Calu3 (cell line): ENCODE measurements at regions not wholly inside any gene's neighbourhood (a gene's known extent, or its start where the extent isn't known, plus 50 kb on each side); places are given as distances from the start of the nearest gene placed in this dataset.
A peak's percentile ranks its signal among the peaks of the same experiment; 100 is the strongest.

Experiments used
- BruUV-seq: library from RNA; stranded (reverse); fragments of 400-500 nt; replicated peaks from 2 replicates; lab custom pipeline; 2021; lab: Mats Ljungman, UMichigan
- CTCF ChIA-PET: fragments of 300-600 bp; sonication (Branson Sonifier 250); formaldehyde crosslinking; loops from one replicate; lab custom pipeline; 2022; ENCODE audit warnings: antibody characterized with exemption; lab: Charles Lee
- DNase-seq: peaks from one replicate; pipeline ENCODE4 v3.0.0; 2022
- H3K27ac Mint-ChIP-seq: one replicate; pipeline ENCODE4 v1.8.0; 2022; ENCODE audit warnings: mixed read lengths; ENCODE audit not compliant: unreplicated experiment
- H3K27me3 Mint-ChIP-seq: one replicate; pipeline ENCODE4 v1.8.0; 2022; ENCODE audit warnings: mixed read lengths; ENCODE audit not compliant: unreplicated experiment
- H3K36me3 Mint-ChIP-seq: one replicate; pipeline ENCODE4 v1.8.0; 2022; ENCODE audit warnings: mild to moderate bottlenecking, moderate library complexity, mixed read lengths; ENCODE audit not compliant: insufficient read depth, unreplicated experiment
- H3K4me1 Mint-ChIP-seq: one replicate; pipeline ENCODE4 v1.8.0; 2022; ENCODE audit warnings: mild to moderate bottlenecking, low read depth, mixed read lengths; ENCODE audit not compliant: unreplicated experiment
- H3K4me3 Mint-ChIP-seq: one replicate; pipeline ENCODE4 v1.8.0; 2022; ENCODE audit warnings: mild to moderate bottlenecking, low read depth, moderate library complexity, mixed read lengths; ENCODE audit not compliant: unreplicated experiment
- H3K9me3 Mint-ChIP-seq: one replicate; pipeline ENCODE4 v1.8.0; 2022; ENCODE audit warnings: low read depth, mixed read lengths; ENCODE audit not compliant: unreplicated experiment
- intact Hi-C: fragments of 100-400 bp; cut with micrococcal nuclease; formaldehyde crosslinking; loops from one replicate; pipeline ENCODE4 v1.10.0; 2022; ENCODE audit not compliant: unreplicated experiment
- TF ChIP-seq, protein P1 (sequence below): fragments of 200-600 bp; IDR thresholded peaks from one replicate; pipeline ENCODE4 v1.8.0; 2022; ENCODE audit warnings: antibody characterized with exemption; ENCODE audit not compliant: unreplicated experiment

DNA sequence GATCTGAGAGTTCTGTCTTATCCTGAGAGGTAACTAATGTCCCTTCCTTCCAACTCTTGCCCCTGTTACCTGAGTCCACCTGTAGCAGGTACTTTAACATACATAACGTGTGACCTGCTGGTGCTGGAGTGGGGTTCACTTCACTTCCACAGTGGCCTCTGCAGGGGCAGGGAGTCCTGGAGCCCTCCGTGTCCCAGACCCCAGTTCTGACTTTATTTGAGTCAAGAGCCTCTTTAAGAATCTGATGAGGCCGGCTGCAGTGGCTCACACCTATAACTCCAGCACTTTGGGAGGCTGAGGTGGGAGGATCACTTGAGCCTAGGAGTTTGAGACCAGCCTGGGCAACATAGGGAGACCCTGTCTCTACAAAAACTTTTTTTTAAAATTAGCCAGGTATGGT lies 117.0 kb upstream of the RET start:
- H3K27ac Mint-ChIP-seq, result no peak overlapping the region
- CTCF ChIA-PET, result no interaction called here
- intact Hi-C loops, result no loop called here
- no peak overlapping the region for H3K4me3 Mint-ChIP-seq
- TF ChIP-seq, protein P1, sequence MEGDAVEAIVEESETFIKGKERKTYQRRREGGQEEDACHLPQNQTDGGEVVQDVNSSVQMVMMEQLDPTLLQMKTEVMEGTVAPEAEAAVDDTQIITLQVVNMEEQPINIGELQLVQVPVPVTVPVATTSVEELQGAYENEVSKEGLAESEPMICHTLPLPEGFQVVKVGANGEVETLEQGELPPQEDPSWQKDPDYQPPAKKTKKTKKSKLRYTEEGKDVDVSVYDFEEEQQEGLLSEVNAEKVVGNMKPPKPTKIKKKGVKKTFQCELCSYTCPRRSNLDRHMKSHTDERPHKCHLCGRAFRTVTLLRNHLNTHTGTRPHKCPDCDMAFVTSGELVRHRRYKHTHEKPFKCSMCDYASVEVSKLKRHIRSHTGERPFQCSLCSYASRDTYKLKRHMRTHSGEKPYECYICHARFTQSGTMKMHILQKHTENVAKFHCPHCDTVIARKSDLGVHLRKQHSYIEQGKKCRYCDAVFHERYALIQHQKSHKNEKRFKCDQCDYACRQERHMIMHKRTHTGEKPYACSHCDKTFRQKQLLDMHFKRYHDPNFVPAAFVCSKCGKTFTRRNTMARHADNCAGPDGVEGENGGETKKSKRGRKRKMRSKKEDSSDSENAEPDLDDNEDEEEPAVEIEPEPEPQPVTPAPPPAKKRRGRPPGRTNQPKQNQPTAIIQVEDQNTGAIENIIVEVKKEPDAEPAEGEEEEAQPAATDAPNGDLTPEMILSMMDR, result no peak
- H3K27me3 Mint-ChIP-seq, result peaks cover 16% of the 10 kb centered on the region
- no peak for DNase-seq
- H3K9me3 Mint-ChIP-seq, result no peaks in the 10 kb centered on the region
- H3K36me3 Mint-ChIP-seq, result no peaks in the 10 kb centered on the region
- BruUV-seq, result no TSS peak
- peaks cover 12% of the 10 kb centered on the region for H3K4me1 Mint-ChIP-seq

DNA sequence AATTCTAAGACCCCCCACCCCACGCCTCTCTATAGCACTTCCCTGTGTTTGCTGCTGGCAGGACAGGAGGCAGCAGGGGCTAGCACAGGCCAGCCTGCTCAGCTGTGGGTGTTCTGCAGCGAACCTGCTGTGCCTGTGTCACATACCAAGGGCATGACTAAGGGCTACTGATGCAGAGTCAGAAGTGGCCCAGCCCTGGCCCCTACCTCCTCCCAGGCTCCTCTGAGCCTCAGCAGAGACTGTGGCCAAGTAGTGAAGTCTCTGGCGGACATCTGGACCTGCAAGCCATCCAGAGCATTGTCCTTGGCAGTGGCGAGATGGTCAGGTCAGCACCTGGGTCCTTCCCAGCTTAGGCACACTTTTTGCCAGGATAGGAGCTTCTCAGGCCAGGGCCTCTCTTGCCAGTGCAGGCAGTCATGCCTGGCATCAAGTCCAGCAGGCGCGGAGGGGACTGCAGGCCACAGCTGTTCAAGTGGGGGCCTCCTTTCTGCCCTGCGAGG lies 116.3 kb upstream of the RET start:
- DNase-seq, result peak; percentile 62
- BruUV-seq, result no TSS peak
- no peak overlapping the region for H3K4me3 Mint-ChIP-seq
- H3K27me3 Mint-ChIP-seq, result peaks cover 16% of the 10 kb centered on the region
- TF ChIP-seq, protein P1, result no peak
- CTCF ChIA-PET, result no interaction called here
- H3K9me3 Mint-ChIP-seq, result no peaks in the 10 kb centered on the region
- peaks cover 12% of the 10 kb centered on the region for H3K4me1 Mint-ChIP-seq
- intact Hi-C loops, result no loop called here
- H3K27ac Mint-ChIP-seq, result no peak overlapping the region
- no peaks in the 10 kb centered on the region for H3K36me3 Mint-ChIP-seq

DNA sequence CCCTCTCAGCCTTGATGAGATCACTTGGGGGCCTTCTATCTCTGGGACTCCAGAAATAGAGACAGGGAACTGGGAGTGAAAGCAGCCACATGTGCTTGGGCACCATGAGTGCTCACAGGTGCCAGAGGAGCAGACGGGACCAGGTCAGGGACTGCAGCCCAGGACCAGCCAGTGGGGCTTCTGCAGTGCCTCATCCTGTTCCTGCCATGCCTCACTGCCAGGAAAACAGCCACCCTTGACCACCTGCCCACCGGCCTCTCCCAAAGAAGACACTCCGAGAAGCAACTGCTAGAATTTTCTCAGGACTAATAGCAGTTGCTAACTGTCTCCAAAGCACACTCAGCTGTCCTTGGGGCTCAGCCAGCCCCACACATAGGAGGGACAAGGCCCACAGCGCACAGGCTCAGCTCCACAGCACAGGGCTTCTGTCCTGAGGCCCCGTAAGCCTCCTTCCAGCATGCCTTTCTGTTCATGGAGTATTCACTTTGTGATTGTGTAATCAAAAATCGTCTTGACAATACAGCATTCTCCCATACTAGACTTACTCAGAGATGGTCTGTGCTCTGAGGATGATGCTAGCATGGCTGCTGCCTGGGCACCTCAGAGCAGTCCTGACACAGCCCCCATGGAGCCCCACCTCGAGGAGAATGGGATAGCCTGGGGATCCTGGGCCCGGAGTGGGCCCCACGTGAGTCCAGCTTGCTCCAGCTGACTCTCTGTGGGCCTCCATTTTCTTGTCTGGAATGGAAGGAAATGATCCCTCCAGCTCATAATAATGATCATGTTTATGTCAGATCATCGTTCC lies 115.7 kb upstream of the RET start:
- BruUV-seq, result no TSS peak
- Mint-ChIP-seq H3K36me3 (no peaks in the 10 kb centered on the region), H3K27ac (no peak overlapping the region), H3K9me3 (no peaks in the 10 kb centered on the region), H3K27me3 (peaks cover 15% of the 10 kb centered on the region), H3K4me3 (no peak overlapping the region), H3K4me1 (peaks cover 12% of the 10 kb centered on the region)
- DNase-seq, result no peak
- TF ChIP-seq, protein P1, result no peak
- intact Hi-C loops, result no loop called here
- CTCF ChIA-PET, result interaction anchor here (0.6 kb wide), 1 partner anchor 32 kb away, joined by 6 read pairs; no protein-coding TSS in a partner anchor

DNA sequence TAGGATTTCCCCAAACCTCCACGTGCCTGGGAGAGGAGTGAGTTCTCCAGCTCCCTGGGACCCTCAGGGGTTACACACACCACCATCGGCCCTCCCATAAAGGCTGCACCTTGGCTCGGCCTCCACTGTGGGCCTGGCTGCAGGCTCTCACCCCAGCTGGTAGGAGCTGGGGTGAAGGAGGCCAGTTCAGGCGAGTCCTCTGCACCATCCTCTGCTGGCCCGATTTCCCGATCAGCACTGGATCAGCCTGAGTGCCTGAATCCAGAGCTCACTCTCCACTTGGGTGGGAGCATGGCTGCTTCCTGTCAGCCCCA lies 115.1 kb upstream of the RET start:
- Mint-ChIP-seq H3K36me3 (no peaks in the 10 kb centered on the region), H3K9me3 (no peaks in the 10 kb centered on the region), H3K4me1 (peaks cover 12% of the 10 kb centered on the region), H3K27me3 (peaks cover 10% of the 10 kb centered on the region), H3K27ac (no peak overlapping the region), H3K4me3 (no peak overlapping the region)
- intact Hi-C loops, result no loop called here
- CTCF ChIA-PET, result no interaction called here
- no peak for DNase-seq
- BruUV-seq, result no TSS peak
- TF ChIP-seq, protein P1, result no peak
